Stimulated activated CD8-positive, alpha-beta memory T cell treated with anti-CD3 and anti-CD28 coated beads, Interleukin-7, amount 100 ng/mL, for 24 hours (primary cell): ENCODE measurements at regions not wholly inside any gene's neighbourhood (a gene's known extent, or its start where the extent isn't known, plus 50 kb on each side); places are given as distances from the start of the nearest gene placed in this dataset.

ENCODE experiments used
- DNase-seq: peaks from one replicate; pipeline ENCODE4 v3.0.0-alpha.2; 2020; ENCODE audit warnings: low read depth

GRCh38 chr9:79353856-79354520 lies 217.8 kb upstream of the TLE4 start:
- DNase-seq: no peak

- DNase-seq: no peak
Observed at GRCh38 chr9:79357194-79357593, 214.6 kb upstream of the TLE4 start.

DNA sequence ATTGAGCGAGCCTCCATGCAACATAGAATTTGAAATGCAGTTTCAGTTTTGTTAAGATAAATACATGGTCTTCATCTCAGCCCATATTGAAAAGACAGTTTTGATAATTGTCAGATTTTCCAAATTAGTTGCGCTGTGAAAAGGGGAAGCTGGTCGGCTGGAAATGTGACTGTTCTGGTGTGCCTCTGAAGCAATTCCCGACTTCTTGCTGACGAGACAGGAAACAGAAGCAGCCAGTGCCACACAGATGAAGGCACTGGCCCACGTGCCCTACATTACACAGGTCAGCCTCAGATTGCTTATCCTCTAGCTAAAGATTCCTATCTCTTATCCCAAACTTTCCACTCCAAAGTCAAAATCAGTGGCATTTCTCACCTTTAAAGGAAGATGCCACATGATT lies 214.1 kb upstream of the TLE4 start:
- DNase-seq: no peak

DNA sequence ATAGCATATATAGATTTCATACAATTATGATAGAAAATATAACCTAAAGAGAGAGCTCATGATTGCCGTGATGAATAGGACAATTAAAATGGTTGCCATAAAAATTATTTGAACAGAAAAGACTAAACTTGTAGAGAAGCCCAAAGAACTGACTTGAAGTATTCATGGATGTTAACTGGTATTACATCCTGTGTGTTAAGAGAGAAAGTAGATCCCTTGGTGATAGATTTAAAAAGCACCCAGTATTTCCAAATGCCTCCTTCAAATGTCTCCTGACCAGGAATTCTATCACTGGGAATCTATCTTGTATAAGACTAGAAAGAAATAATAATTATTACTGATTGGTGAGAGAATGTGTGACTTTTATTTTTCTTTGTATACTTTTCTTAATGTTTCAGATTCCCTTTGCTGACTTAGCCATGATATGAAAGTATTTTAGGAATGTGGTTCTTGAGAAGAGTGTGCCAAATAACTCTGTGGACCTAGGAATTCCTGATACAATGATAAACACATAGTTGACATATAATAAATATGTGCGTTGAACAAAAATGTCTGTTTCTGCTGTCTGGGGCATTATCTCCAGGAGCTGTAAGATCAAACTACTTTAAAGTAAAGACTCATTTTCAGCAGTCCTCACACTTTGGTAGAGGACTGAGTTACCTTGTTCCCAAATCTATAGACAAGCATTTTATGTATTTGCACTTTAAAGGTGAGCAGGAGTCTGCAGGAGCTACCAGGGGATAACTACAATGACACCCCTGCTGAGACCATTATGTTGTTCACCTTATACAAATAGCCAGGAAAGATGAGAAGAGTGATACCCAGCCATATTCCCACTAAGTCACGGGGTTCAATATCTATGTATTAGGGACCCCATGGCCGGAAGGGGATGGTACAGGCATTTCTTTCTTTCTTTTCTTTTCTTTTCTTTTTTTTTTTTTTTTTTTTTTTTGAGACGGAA lies 211.1 kb upstream of the TLE4 start:
- DNase-seq: no peak

- DNase-seq: no peak
Observed at GRCh38 chr9:79362100-79363081, 209.4 kb upstream of the TLE4 start.

GRCh38 chr9:79369676-79370075 lies 202.1 kb upstream of the TLE4 start:
- no peak for DNase-seq

- DNase-seq: no peak
Observed at GRCh38 chr9:79371301-79371700, 200.5 kb upstream of the TLE4 start.

DNA sequence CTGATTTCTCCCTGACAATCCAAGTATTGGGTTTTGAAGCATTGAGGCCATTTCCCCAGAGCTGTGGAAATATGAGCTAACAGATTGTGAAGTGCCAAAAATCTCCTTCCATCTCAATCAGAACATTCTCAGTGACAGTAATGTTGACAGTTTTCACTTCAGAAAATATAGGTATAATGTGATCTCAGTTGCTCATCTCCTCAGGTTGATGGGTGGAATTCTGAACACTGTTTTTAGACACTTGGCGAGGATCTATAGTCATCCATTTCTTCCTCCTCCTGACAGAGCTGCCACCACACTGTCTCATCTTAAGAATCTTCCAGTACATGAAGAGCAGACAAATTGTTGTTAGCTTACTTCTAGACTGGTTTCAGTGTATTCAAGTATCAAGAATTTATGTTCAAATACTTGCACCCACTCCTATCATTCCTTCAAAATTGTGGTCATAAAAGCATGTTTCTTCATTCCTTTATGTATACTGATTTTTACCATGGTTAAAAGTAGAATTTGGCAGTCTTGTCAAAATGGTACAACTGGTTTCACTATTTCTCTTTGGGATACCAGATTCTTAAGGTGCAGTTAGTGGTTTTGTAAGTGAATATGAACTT lies 199.7 kb upstream of the TLE4 start:
- no peak for DNase-seq

- DNase-seq: no peak
Observed at GRCh38 chr9:79377339-79377855, 194.4 kb upstream of the TLE4 start.

DNA sequence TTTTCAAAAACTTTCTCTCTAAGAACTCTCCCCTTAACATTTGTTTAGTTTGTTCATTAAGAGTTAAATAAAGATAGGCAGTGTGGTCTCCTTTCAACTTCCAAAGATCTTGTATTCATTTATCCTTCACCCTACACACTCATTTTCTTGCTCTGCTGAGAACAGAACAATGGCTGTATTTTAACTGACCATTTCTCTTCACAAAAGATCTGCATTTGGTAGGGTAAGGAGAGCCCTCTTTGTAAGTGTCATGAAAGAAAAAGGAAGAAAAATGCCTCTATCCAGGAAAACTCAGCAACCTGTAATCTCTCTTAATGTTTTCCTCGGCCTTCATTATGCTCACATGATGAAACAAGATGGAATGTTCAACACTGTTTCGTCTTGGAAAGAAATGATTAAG lies 193.7 kb upstream of the TLE4 start:
- no peak for DNase-seq

DNA sequence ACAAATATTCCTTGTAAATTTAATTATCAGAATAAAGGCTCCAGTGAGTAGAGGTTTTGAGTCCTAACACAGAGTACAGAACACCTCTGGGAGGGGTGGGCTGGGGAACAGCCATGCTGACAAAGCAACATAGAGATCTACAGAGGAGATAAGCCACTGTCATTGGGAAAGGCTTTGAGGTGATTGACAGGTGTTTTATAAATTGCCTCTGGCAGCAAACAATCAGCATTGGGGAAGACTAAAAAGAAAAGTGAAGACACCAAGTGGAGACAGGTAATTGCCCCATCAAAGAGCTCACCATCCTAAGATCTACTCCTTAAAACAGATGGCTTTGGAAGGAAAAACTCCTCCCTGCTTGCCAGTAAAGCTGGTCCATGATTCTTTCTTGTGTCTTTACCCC lies 189.7 kb upstream of the TLE4 start:
- DNase-seq: no peak

DNA sequence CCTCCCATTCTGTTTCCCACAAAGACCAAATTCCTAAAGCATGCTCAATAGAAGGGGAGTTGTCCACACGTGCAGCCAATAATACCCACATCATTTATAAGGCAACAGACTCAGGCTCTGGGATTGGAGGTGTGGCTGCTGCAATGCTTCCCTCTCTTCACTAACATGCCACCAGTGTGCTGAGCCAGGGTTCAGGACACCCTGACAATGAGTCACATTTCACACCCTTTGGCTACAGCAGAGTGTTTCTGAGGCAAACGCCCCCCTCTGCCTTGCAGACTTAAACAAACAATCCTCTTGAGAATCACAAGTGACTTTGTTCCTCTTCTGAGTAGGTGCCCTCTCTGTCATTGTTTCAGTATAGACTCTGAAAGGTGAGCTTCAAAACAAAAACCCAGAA lies 189.3 kb upstream of the TLE4 start:
- DNase-seq: no peak

- DNase-seq: no peak
Observed at GRCh38 chr9:79383096-79383495, 188.7 kb upstream of the TLE4 start.

DNA sequence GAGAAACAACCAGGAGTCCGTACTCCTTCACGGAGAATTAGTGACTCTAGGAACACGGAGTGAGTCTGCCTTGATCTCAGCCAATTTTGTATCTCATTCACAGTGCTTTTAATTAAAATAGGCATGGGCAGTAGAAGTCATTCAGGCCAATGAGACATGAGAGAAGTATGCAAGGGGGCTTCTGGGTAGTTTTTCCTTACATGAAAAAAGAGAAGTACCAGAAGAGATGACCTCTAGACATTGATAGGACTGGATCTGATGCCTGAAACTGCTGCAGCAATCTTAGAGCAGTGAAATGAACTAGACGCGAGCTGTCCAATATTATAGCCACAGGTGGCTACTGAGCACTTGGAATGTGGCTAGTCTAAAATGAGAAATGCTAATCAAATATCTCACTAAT lies 187.7 kb upstream of the TLE4 start:
- DNase-seq: no peak

GRCh38 chr9:79384501-79384900 lies 187.3 kb upstream of the TLE4 start:
- no peak for DNase-seq

DNA sequence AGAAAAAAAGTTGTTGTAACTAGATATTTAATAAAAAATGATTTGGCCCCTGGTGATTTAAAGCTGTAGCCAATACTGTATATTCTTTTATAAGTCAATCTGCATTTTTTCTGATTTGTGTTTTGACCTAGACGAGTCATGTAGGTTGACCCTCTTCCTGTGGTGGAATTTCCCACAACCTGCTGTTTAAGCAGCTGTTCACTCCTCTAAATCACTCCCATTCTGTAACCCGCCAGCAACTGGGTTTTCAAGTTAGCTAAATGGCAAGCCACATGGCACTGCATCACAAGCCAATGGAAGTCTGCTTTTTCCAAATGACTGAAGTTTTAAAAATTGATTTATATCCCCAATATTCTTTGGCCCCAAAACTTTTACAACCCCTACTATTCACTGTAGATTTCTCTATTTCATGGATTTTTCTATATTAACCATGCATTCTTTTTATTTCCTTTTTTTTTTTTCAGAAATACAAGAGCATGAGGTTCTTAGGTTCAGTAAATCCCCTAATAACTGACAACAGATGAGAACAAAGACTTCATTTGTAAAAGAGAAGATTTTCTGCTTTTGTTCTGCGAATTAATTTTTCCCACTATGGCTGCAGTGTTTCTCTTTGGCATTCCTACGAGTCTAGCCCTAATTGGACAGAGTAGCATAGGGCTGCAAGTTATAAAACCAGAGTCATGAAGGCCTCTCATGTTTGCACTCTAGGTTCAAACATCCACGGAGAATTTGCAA lies 184.5 kb upstream of the TLE4 start:
- DNase-seq: no peak

DNA sequence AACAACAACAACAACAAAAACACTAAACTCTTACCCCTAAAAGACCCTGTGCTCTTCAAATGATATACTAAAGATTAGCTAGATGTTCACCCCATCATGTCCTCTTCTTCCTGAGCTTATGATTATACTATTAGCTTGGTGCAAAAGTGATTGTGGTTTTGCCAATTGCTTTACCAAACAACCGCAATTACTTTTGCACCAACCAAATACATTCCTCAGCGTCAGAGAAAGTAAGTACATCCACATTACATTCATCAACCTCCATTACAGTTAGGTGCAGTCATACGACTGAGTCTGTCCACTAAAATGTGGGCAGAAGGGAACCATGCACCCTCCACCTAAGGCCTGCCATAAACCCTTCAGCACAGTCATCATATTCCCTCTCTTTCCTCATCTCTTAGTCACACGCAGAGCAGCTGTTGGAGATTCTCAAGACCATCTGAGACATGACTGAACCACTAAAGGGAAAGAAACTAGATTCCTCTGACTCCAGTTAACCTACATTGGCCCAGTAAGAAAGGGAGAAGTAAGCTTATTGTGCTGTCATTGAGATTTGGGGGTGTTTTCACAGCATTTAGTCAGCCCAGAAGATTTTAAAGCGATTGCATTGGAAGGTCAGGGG lies 181.6 kb upstream of the TLE4 start:
- DNase-seq: no peak

- DNase-seq: no peak
Observed at GRCh38 chr9:79390781-79391770, 180.7 kb upstream of the TLE4 start.

GRCh38 chr9:79395228-79395627 lies 176.5 kb upstream of the TLE4 start:
- no peak for DNase-seq
